Activated T-helper 1 cell treated with anti-CD3 and anti-CD28 coated beads, Interleukin-12 subunit alpha, Interleukin-12 subunit beta, Interleukin-2, Interleukin-4 antibody, amounts not matched to agents 30 ng/mL and 10 ng/mL and 1 ng/mL, durations not matched to agents 14 hours and 24 hours and 36 hours (primary cell): ENCODE measurements at regions not wholly inside any gene's neighbourhood (a gene's known extent, or its start where the extent isn't known, plus 50 kb on each side); places are given as distances from the start of the nearest gene placed in this dataset.

Experiments used
- DNase-seq: peaks from one replicate; pipeline ENCODE4 v3.0.0; 2021; ENCODE audit warnings: low spot score
- H3K27ac Mint-ChIP-seq: one replicate; pipeline ENCODE4 v1.8.0; 2021; ENCODE audit warnings: mild to moderate bottlenecking, mixed read lengths
- H3K27me3 Mint-ChIP-seq: one replicate; pipeline ENCODE4 v1.8.0; 2022; ENCODE audit warnings: mild to moderate bottlenecking, moderate library complexity, mixed read lengths; ENCODE audit not compliant: insufficient read depth
- H3K36me3 Mint-ChIP-seq: one replicate; pipeline ENCODE4 v1.8.0; 2021; ENCODE audit warnings: low read depth, mixed read lengths
- H3K4me1 Mint-ChIP-seq: one replicate; pipeline ENCODE4 v1.8.0; 2021; ENCODE audit warnings: low read depth, mixed read lengths
- H3K4me3 Mint-ChIP-seq: one replicate; pipeline ENCODE4 v1.8.0; 2021; ENCODE audit warnings: mild to moderate bottlenecking, moderate library complexity, mixed read lengths
- H3K9me3 Mint-ChIP-seq: one replicate; pipeline ENCODE4 v1.8.0; 2021; ENCODE audit warnings: mixed read lengths
- intact Hi-C: fragments of 100-400 bp; cut with micrococcal nuclease; formaldehyde crosslinking; loops from one replicate; pipeline ENCODE4 v1.15.1; 2024

- Mint-ChIP-seq H3K9me3 (no peaks in the 10 kb centered on the region), H3K4me1 (no peaks in the 10 kb centered on the region)
- intact Hi-C loops: no loop called here
Observed at GRCh38 chr2:6008726-6009125, 316.5 kb downstream of the SOX11 start.

GRCh38 chr2:6010163-6010562, 318.0 kb downstream of the SOX11 start:
- Mint-ChIP-seq H3K4me1 (no peaks in the 10 kb centered on the region), H3K36me3 (no peaks in the 10 kb centered on the region), H3K27me3 (no peaks in the 10 kb centered on the region), H3K9me3 (no peaks in the 10 kb centered on the region), H3K4me3 (no peak overlapping the region), H3K27ac (no peak overlapping the region)
- DNase-seq: no peak
- intact Hi-C loops: no loop called here

More at GRCh38 chr2:6008726-6009125, 316.5 kb downstream of the SOX11 start:
- H3K27me3 Mint-ChIP-seq: no peaks in the 10 kb centered on the region
- H3K4me3 Mint-ChIP-seq: no peak overlapping the region
- no peak for DNase-seq
- no peak overlapping the region for H3K27ac Mint-ChIP-seq
- no peaks in the 10 kb centered on the region for H3K36me3 Mint-ChIP-seq

- H3K9me3 Mint-ChIP-seq: no peaks in the 10 kb centered on the region
- H3K4me3 Mint-ChIP-seq: no peak overlapping the region
- intact Hi-C loops: no loop called here
- H3K27me3 Mint-ChIP-seq: no peaks in the 10 kb centered on the region
- H3K36me3 Mint-ChIP-seq: no peaks in the 10 kb centered on the region
- no peak overlapping the region for H3K27ac Mint-ChIP-seq
- no peaks in the 10 kb centered on the region for H3K4me1 Mint-ChIP-seq
- DNase-seq: no peak
Observed at GRCh38 chr2:6011921-6012320, 319.7 kb downstream of the SOX11 start.

GRCh38 chr2:6017736-6018286, 325.6 kb downstream of the SOX11 start:
- Mint-ChIP-seq H3K27ac (no peak overlapping the region), H3K27me3 (no peaks in the 10 kb centered on the region), H3K36me3 (no peaks in the 10 kb centered on the region), H3K4me1 (no peaks in the 10 kb centered on the region), H3K9me3 (no peaks in the 10 kb centered on the region), H3K4me3 (no peak overlapping the region)
- intact Hi-C loops: no loop called here
- DNase-seq: no peak

- no peak for DNase-seq
- no peak overlapping the region for H3K27ac Mint-ChIP-seq
- H3K9me3 Mint-ChIP-seq: no peaks in the 10 kb centered on the region
- intact Hi-C loops: no loop called here
- H3K27me3 Mint-ChIP-seq: no peaks in the 10 kb centered on the region
- H3K36me3 Mint-ChIP-seq: no peaks in the 10 kb centered on the region
- H3K4me1 Mint-ChIP-seq: no peaks in the 10 kb centered on the region
- H3K4me3 Mint-ChIP-seq: no peak overlapping the region
Observed at GRCh38 chr2:6024229-6024628, 332.0 kb downstream of the SOX11 start.

GRCh38 chr2:6024784-6025183, 332.6 kb downstream of the SOX11 start:
- no peak for DNase-seq
- intact Hi-C loops: no loop called here
- Mint-ChIP-seq H3K27ac (no peak overlapping the region), H3K4me3 (no peak overlapping the region), H3K36me3 (no peaks in the 10 kb centered on the region), H3K4me1 (no peaks in the 10 kb centered on the region), H3K27me3 (no peaks in the 10 kb centered on the region), H3K9me3 (no peaks in the 10 kb centered on the region)

GRCh38 chr2:6025391-6025790, 333.2 kb downstream of the SOX11 start:
- no peak for DNase-seq
- H3K4me1 Mint-ChIP-seq: no peaks in the 10 kb centered on the region
- H3K4me3 Mint-ChIP-seq: no peak overlapping the region
- intact Hi-C loops: no loop called here
- no peaks in the 10 kb centered on the region for H3K27me3 Mint-ChIP-seq
- no peaks in the 10 kb centered on the region for H3K36me3 Mint-ChIP-seq
- no peaks in the 10 kb centered on the region for H3K9me3 Mint-ChIP-seq
- no peak overlapping the region for H3K27ac Mint-ChIP-seq

- H3K27ac Mint-ChIP-seq: no peak overlapping the region
- no peaks in the 10 kb centered on the region for H3K9me3 Mint-ChIP-seq
- intact Hi-C loops: no loop called here
- no peak overlapping the region for H3K4me3 Mint-ChIP-seq
- DNase-seq: no peak
- no peaks in the 10 kb centered on the region for H3K27me3 Mint-ChIP-seq
- H3K4me1 Mint-ChIP-seq: no peaks in the 10 kb centered on the region
- H3K36me3 Mint-ChIP-seq: no peaks in the 10 kb centered on the region
Observed at GRCh38 chr2:6027066-6027465, 334.9 kb downstream of the SOX11 start.

GRCh38 chr2:6031200-6031867, 339.1 kb downstream of the SOX11 start:
- intact Hi-C loops: no loop called here
- H3K4me3 Mint-ChIP-seq: no peak overlapping the region
- no peak overlapping the region for H3K27ac Mint-ChIP-seq
- DNase-seq: no peak
- no peaks in the 10 kb centered on the region for H3K36me3 Mint-ChIP-seq
- no peaks in the 10 kb centered on the region for H3K4me1 Mint-ChIP-seq
- H3K27me3 Mint-ChIP-seq: no peaks in the 10 kb centered on the region
- H3K9me3 Mint-ChIP-seq: no peaks in the 10 kb centered on the region

GRCh38 chr2:6036211-6036610, 344.0 kb downstream of the SOX11 start:
- Mint-ChIP-seq H3K4me1 (no peaks in the 10 kb centered on the region), H3K27me3 (no peaks in the 10 kb centered on the region), H3K4me3 (no peak overlapping the region), H3K9me3 (no peaks in the 10 kb centered on the region), H3K36me3 (no peaks in the 10 kb centered on the region), H3K27ac (no peak overlapping the region)
- no peak for DNase-seq
- intact Hi-C loops: no loop called here

- H3K4me3 Mint-ChIP-seq: no peak overlapping the region
- peaks cover 12% of the 10 kb centered on the region for H3K9me3 Mint-ChIP-seq
- intact Hi-C loops: no loop called here
- DNase-seq: no peak
- H3K27ac Mint-ChIP-seq: no peak overlapping the region
- H3K4me1 Mint-ChIP-seq: no peaks in the 10 kb centered on the region
- peaks cover 3% of the 10 kb centered on the region for H3K27me3 Mint-ChIP-seq
- H3K36me3 Mint-ChIP-seq: no peaks in the 10 kb centered on the region
Observed at GRCh38 chr2:6043238-6043637, 351.1 kb downstream of the SOX11 start.

- Mint-ChIP-seq H3K4me1 (no peaks in the 10 kb centered on the region), H3K36me3 (no peaks in the 10 kb centered on the region), H3K27me3 (peaks cover 2% of the 10 kb centered on the region), H3K27ac (no peak overlapping the region), H3K9me3 (no peaks in the 10 kb centered on the region), H3K4me3 (no peak overlapping the region)
- DNase-seq: no peak
- intact Hi-C loops: no loop called here
Observed at GRCh38 chr2:6052649-6053048, 360.5 kb downstream of the SOX11 start.

GRCh38 chr2:6053743-6054142, 361.6 kb downstream of the SOX11 start:
- intact Hi-C loops: no loop called here
- Mint-ChIP-seq H3K36me3 (no peaks in the 10 kb centered on the region), H3K9me3 (no peaks in the 10 kb centered on the region), H3K27me3 (no peaks in the 10 kb centered on the region), H3K27ac (no peak overlapping the region), H3K4me1 (no peaks in the 10 kb centered on the region), H3K4me3 (no peak overlapping the region)
- no peak for DNase-seq

- no peaks in the 10 kb centered on the region for H3K36me3 Mint-ChIP-seq
- no peaks in the 10 kb centered on the region for H3K9me3 Mint-ChIP-seq
- H3K27me3 Mint-ChIP-seq: no peaks in the 10 kb centered on the region
- DNase-seq: no peak
- no peak overlapping the region for H3K27ac Mint-ChIP-seq
- intact Hi-C loops: no loop called here
- no peak overlapping the region for H3K4me3 Mint-ChIP-seq
- no peaks in the 10 kb centered on the region for H3K4me1 Mint-ChIP-seq
Observed at GRCh38 chr2:6054161-6054671, 362.0 kb downstream of the SOX11 start.
